ENCODE measurements at regions not wholly inside any gene's neighbourhood (a gene's known extent, or its start where the extent isn't known, plus 50 kb on each side); places are given as distances from the start of the nearest gene placed in this dataset.

GRCh38 chr11:112794331-112794846 lies 166.8 kb upstream of the NCAM1 start:
- no peak for TF ChIP-seq FOXP2 (optimal IDR thresholded peaks at IDR 0.05; ENCODE audit: borderline replicate concordance, extremely low read depth, extremely low read length, insufficient read depth)
- no peak for TF ChIP-seq REST (IDR thresholded peaks at IDR 0.05; ENCODE audit: insufficient read depth in 1 of 2, low read depth in 2 of 2, low read length in 2 of 2)
- no peak for TF ChIP-seq SIN3A (IDR thresholded peaks at IDR 0.05; ENCODE audit: borderline replicate concordance, insufficient read depth, low read length)
- no peak for TF ChIP-seq POLR2AphosphoS5 (IDR thresholded peaks at IDR 0.05; ENCODE audit: low read depth, low read length)
- no peak for TF ChIP-seq TAF1 (IDR thresholded peaks at IDR 0.05; ENCODE audit: borderline replicate concordance, insufficient read depth, low read length)

- TF ChIP-seq FOXP2 (optimal IDR thresholded peaks at IDR 0.05; ENCODE audit: borderline replicate concordance, extremely low read depth, extremely low read length, insufficient read depth) (no peak), REST (IDR thresholded peaks at IDR 0.05; ENCODE audit: insufficient read depth in 1 of 2, low read depth in 2 of 2, low read length in 2 of 2) (no peak), SIN3A (IDR thresholded peaks at IDR 0.05; ENCODE audit: borderline replicate concordance, insufficient read depth, low read length) (no peak), TAF1 (IDR thresholded peaks at IDR 0.05; ENCODE audit: borderline replicate concordance, insufficient read depth, low read length) (no peak), POLR2AphosphoS5 (IDR thresholded peaks at IDR 0.05; ENCODE audit: low read depth, low read length) (no peak)
Observed at GRCh38 chr11:112795142-112795815, 165.9 kb upstream of the NCAM1 start.

- TF ChIP-seq SIN3A (IDR thresholded peaks at IDR 0.05; ENCODE audit: borderline replicate concordance, insufficient read depth, low read length) (no peak), POLR2AphosphoS5 (IDR thresholded peaks at IDR 0.05; ENCODE audit: low read depth, low read length) (no peak), TAF1 (IDR thresholded peaks at IDR 0.05; ENCODE audit: borderline replicate concordance, insufficient read depth, low read length) (no peak), FOXP2 (optimal IDR thresholded peaks at IDR 0.05; ENCODE audit: borderline replicate concordance, extremely low read depth, extremely low read length, insufficient read depth) (no peak), REST (IDR thresholded peaks at IDR 0.05; ENCODE audit: insufficient read depth in 1 of 2, low read depth in 2 of 2, low read length in 2 of 2) (no peak)
Observed at GRCh38 chr11:112795911-112796649, 165.1 kb upstream of the NCAM1 start.

- TF ChIP-seq REST (IDR thresholded peaks at IDR 0.05; ENCODE audit: insufficient read depth in 1 of 2, low read depth in 2 of 2, low read length in 2 of 2), result no peak
- no peak for TF ChIP-seq SIN3A (IDR thresholded peaks at IDR 0.05; ENCODE audit: borderline replicate concordance, insufficient read depth, low read length)
Observed at GRCh38 chr11:112797092-112797491, 164.1 kb upstream of the NCAM1 start.
